Right cardiac atrium (tissue), 5 donors: ENCODE measurements at regions not wholly inside any gene's neighbourhood (a gene's known extent, or its start where the extent isn't known, plus 50 kb on each side); places are given as distances from the start of the nearest gene placed in this dataset.
A peak's percentile ranks its signal among the peaks of the same experiment; 100 is the strongest.

Experiments
- ATAC-seq, 2 donors: fragments of 200-7000 bp; cut with Tn5 transposase; one replicate each; pipeline versions ENCODE4 v1.8.0 to v1.9.1; 2020; ENCODE audit warnings: moderate library complexity in 2 of 2, mild to moderate bottlenecking in 1 of 2
- DNase-seq, 3 donors: peaks; one replicate each; pipeline ENCODE4 v3.0.0-alpha.2; 2020
- H3K27ac ChIP-seq: one replicate; pipeline ENCODE4 v1.5.1; 2013; ENCODE audit warnings: mild to moderate bottlenecking, low read length, control low read depth, moderate library complexity
- H3K27me3 ChIP-seq: one replicate; pipeline ENCODE4 v1.6.1; 2013; ENCODE audit not compliant: control insufficient read depth, insufficient read depth
- H3K4me1 ChIP-seq: one replicate; pipeline ENCODE4 v1.6.1; 2013; ENCODE audit warnings: low read length; ENCODE audit not compliant: control insufficient read depth, insufficient read depth
- H3K4me3 ChIP-seq: one replicate; pipeline ENCODE4 v1.5.1; 2013; ENCODE audit warnings: low read length, control low read depth
- H3K9me3 ChIP-seq: one replicate; pipeline ENCODE4 v1.6.1; 2013; ENCODE audit warnings: low read length; ENCODE audit not compliant: control insufficient read depth
- WGBS: extraction: QIAGEN DNeasy Blood & Tissue Kit; methylation state at CpG from one replicate; pipeline ENCODE4 v1.1.7; 2013; 5-methylcytosine and 5-hydroxymethylcytosine counted together
- intact Hi-C, 4 donors: fragments of 100-400 bp; cut with DNase I; formaldehyde crosslinking; loops; one replicate each; pipeline versions ENCODE4 v1.11.0 to v1.14.0; 2022 to 2023
- donor health status: healthy with polysubstance abuse.
- donor health status: DM: no; HTN: yes; CAD: no.
- donor health status: DM: no; HTN: no; CAD: no.
- donor health status: DM: no; HTN: yes; CAD: no; lungs with severe emphysema.
- donor health status: DM: yes; HTN: yes; CAD: no.

DNA sequence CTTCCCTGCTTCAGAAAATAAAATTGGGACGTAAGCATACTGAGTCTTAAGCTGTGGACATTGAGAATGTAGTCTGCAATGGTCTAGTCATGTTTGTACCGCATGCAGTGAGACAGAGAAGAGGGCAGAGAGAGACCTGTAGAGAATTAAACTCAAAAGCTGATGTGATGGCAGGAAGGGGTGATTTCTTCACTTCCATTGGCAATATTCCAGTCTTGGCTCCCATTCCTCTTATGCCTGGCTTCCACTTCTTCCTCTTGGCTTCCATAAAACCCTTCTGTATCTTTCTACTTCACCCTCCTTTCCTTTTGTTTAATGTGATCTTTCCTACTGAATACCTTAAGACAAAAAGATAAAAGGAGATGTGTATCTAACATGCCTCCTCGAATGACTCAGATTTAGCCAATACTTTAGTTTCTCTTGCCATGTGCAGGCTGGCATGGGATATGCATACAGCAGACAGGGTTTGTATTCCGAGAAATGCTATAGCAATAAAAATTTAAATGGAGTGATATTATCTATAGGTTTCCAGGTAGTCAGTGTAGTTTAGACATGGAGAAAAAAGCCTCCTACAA, 423.1 kb upstream of the DYNLRB2 start:
- H3K27ac ChIP-seq: no peak overlapping the region
- DNase-seq (no peak), ATAC-seq (no peak)
- no peaks in the 10 kb centered on the region for H3K4me1 ChIP-seq
- H3K9me3 ChIP-seq: no peaks in the 10 kb centered on the region
- 82% methylated on average over 4 of the region's 4 CpGs for WGBS
- no peak overlapping the region for H3K4me3 ChIP-seq
- intact Hi-C loops: loop anchor here in 1 of 4 donors (10.0 kb wide), 1 partner anchor 217 kb away; no protein-coding TSS in a partner anchor
- H3K27me3 ChIP-seq: no peaks in the 10 kb centered on the region

DNA sequence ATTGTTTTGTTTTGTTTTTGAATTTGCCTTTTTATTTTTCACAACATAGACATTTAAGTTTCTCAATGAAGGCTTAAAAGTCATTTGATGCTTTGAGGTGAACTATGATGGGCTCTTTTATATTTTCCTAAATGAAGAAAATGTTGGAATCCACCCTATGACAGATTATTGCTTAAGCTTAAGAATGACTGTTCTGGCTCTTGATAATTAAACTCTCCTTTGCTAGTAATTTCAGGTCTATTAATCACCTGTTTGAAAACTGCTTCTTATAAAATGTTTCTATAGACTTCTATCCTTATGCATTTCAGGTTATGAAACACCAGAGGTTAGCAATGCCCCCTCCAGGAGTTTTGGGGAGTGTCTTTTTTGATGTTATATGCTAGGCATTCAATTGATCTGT, 424.1 kb upstream of the DYNLRB2 start:
- intact Hi-C loops: loop anchor here in 1 of 4 donors (10.0 kb wide), 1 partner anchor 218 kb away; no protein-coding TSS in a partner anchor
- no peak for DNase-seq
- ATAC-seq: no peak
- Histone ChIP-seq H3K4me3 (no peak overlapping the region), H3K27me3 (no peaks in the 10 kb centered on the region), H3K9me3 (no peaks in the 10 kb centered on the region), H3K4me1 (no peaks in the 10 kb centered on the region), H3K27ac (no peak overlapping the region)

DNA sequence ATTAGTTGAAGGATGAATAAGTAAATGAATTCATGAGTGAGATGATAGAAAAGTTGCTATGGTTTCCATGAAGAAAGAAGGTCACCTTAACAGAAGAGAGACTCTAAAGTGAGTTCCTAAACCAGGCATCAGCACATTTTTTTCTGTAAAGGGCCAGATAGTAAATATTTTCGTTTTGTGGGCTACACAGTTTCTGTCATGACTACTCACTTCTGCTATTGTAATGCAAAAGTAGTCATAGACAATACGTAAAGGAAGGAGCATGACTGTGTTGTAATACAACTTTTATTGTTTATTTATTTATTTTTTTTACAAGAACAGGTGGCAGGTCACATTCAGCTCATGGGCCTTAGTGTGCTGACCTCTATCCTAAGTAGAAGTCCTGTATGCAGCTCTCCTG, 426.1 kb upstream of the DYNLRB2 start:
- no peaks in the 10 kb centered on the region for H3K9me3 ChIP-seq
- no peaks in the 10 kb centered on the region for H3K27me3 ChIP-seq
- no peak overlapping the region for H3K27ac ChIP-seq
- H3K4me3 ChIP-seq: no peak overlapping the region
- intact Hi-C loops: loop anchor here in 1 of 4 donors (10.0 kb wide), 1 partner anchor 220 kb away; no protein-coding TSS in a partner anchor
- WGBS: 59% methylated on average over 2 of the region's 2 CpGs
- no peak for ATAC-seq
- DNase-seq: no peak
- no peaks in the 10 kb centered on the region for H3K4me1 ChIP-seq

DNA sequence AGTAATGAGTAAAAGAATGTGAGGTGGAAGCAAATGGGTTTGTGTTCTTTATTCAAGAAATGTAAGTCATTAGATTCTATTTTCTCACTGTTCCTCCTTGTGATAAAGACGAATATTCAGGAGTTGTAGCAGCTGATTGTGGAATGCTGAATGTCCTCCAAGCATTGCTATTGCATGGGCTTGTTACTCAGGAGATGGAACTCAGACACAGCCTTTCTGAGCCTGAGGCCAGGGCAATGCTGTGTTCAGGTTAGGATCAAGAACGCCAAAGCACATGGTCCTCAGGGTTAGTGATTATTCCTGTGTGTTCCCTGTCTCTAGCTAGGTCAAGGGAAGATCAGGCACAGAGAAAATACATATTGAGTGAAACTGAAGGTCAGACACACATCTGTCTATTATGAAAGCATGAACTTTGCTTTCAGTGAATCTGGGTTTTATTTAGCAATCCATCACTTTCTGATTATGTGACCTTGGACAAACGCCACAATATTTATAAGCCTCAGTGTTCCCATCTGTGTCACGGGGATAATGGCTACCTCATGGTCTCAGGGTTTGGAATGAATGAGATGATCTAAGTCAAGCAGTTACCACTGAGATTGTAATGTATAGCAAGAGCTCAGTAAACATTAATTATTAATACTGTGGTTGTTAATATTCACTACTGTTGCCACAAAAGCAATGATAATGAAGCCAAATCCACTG, 426.8 kb upstream of the DYNLRB2 start:
- DNase-seq (no peak), ATAC-seq (no peak)
- no peaks in the 10 kb centered on the region for H3K9me3 ChIP-seq
- 55% methylated on average over 4 of the region's 4 CpGs for WGBS
- no peak overlapping the region for H3K4me3 ChIP-seq
- intact Hi-C loops: loop anchor here in 1 of 4 donors (10.0 kb wide), 1 partner anchor 221 kb away; no protein-coding TSS in a partner anchor
- no peaks in the 10 kb centered on the region for H3K4me1 ChIP-seq
- no peak overlapping the region for H3K27ac ChIP-seq
- H3K27me3 ChIP-seq: no peaks in the 10 kb centered on the region

DNA sequence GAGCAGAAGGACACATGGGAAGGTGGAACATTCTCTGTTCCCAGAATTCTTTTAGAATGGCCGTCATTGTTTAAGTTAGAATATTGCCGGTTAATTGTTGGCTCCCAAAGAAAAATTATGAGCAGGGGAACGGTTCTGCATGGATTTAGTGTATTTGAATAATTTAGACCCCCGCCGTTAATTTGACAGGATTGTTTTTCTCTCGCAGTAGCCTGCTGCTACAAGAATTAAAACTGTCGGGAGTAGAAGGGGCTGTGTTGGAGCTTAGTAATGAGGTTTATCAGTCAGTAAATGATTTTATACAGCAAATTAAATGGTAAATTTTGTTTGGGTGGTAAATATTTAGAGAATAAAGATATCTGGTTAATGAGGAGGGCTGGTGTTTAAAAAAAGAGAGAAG, 431.2 kb upstream of the DYNLRB2 start:
- 78% methylated on average over 7 of the region's 7 CpGs for WGBS
- no peak for ATAC-seq

DNA sequence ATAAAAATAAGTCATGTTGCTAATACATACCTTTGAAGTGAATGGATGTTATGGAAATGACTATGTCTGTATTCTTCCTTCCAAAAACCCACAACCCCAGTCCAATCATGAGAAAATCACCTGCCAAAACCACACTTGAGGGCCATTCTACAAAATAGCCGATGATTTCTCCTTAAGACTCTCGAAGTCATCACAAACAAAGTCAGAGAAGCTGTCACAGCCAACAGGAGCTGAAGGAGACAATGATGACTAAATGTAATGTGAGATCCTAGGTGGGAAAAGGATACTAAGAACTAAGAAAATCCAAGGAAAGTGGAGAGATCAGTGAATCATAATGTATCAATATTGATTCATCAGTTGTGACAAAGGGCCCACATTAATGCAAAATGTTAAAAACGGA, 432.9 kb upstream of the DYNLRB2 start:
- intact Hi-C loops: no loop called here
- H3K9me3 ChIP-seq: no peaks in the 10 kb centered on the region
- no peak overlapping the region for H3K4me3 ChIP-seq
- no peak for DNase-seq
- ATAC-seq: no peak
- no peak overlapping the region for H3K27ac ChIP-seq
- WGBS: 90% methylated on average over 3 of the region's 3 CpGs
- no peaks in the 10 kb centered on the region for H3K27me3 ChIP-seq
- H3K4me1 ChIP-seq: no peaks in the 10 kb centered on the region

More for the DNA sequence above, 431.2 kb upstream of the DYNLRB2 start:
- H3K4me3 ChIP-seq: no peak overlapping the region
- H3K27ac ChIP-seq: no peak overlapping the region
- H3K9me3 ChIP-seq: no peaks in the 10 kb centered on the region
- H3K4me1 ChIP-seq: no peaks in the 10 kb centered on the region
- H3K27me3 ChIP-seq: no peaks in the 10 kb centered on the region
- intact Hi-C loops: no loop called here
- no peak for DNase-seq

DNA sequence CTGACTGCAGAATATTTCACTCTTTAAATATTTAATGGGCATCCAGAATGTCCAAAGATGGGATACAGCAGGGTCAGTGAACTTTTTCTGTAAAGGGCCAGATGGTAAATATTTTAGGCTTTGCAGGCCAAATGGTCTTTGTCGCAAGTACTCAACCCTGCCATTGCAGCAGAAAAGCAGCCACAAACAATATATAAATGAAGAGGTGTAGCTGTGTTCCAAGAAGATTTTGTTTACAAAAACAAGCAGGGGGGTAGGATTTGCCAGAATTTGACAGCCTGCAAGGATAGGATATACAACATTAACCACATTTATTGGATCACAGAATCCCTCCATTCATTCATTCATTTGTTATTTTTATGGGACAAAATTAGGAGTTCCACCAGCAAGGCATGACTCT, 435.0 kb upstream of the DYNLRB2 start:
- no peak for DNase-seq
- Histone ChIP-seq H3K27ac (no peak overlapping the region), H3K4me3 (no peak overlapping the region), H3K9me3 (no peaks in the 10 kb centered on the region), H3K4me1 (no peaks in the 10 kb centered on the region), H3K27me3 (no peaks in the 10 kb centered on the region)
- intact Hi-C loops: no loop called here
- no peak for ATAC-seq
- WGBS: 97% methylated on average over 1 of the region's 1 CpG

DNA sequence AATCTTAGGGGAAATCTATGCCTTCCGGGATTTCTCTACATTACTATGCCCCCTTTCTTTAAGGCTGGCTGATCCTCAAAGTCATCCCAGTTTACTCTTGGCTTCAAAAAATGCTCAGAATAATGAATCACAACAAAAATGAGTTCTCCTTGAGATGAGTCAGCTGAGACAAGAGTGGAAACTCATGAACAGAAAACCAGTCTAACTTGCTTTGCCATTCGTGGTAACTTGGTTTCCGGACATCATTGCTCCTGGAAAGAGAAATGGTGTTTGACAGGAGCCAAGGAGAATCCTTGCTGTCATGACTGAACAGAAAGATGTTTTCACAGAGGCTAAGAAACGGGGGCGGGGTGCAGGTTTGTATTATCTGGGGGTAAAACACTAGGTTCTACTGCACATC, 435.6 kb upstream of the DYNLRB2 start:
- 88% methylated on average over 5 of the region's 5 CpGs for WGBS
- no peak overlapping the region for H3K27ac ChIP-seq
- ATAC-seq: no peak
- H3K27me3 ChIP-seq: no peaks in the 10 kb centered on the region
- no peak for DNase-seq
- H3K4me3 ChIP-seq: no peak overlapping the region
- no peaks in the 10 kb centered on the region for H3K9me3 ChIP-seq
- intact Hi-C loops: no loop called here
- H3K4me1 ChIP-seq: no peaks in the 10 kb centered on the region

DNA sequence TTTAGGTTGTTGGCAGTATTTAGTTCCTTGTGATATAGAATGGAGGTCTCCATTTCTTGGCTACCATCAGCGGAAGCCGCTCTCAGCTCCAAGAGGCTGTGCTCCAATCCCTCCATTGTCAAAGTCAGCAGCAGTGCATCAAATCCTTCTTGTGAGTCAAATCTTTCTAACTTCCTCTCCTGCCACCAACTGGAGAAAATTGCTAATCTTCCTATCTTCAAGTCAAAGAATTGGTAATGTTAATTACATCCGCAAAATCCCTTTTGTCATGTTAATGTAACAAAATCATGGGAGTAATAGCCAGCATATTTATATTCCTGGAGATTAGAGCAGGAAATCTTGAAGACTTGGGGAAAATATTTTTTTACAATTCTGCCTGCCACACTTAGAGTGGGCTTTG, 436.4 kb upstream of the DYNLRB2 start:
- Histone ChIP-seq H3K27ac (no peak overlapping the region), H3K9me3 (no peaks in the 10 kb centered on the region), H3K4me1 (no peaks in the 10 kb centered on the region), H3K4me3 (no peak overlapping the region), H3K27me3 (no peaks in the 10 kb centered on the region)
- intact Hi-C loops: no loop called here
- WGBS: 81% methylated on average over 3 of the region's 3 CpGs
- ATAC-seq: no peak
- no peak for DNase-seq

DNA sequence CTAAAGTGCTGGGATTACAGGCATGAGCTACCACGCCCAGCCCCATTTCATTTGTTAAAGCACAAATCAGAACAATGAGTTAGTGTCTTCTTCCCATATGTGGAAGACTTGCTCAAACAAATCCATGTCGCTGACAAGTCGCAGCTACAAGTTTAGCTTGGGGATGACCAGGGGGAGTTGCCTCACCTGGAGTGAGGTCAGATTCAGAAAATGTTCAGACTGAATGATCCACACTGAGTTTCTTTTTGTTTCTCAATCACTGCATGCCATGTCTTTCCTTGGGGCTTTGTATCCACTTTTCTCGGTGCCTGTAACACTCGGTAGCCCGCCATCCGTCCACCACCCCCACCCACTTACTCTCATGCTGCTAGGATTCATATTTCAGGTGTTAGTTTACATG, 437.3 kb upstream of the DYNLRB2 start:
- intact Hi-C loops: no loop called here
- Histone ChIP-seq H3K9me3 (no peaks in the 10 kb centered on the region), H3K4me3 (no peak overlapping the region), H3K27me3 (no peaks in the 10 kb centered on the region), H3K27ac (no peak overlapping the region), H3K4me1 (no peaks in the 10 kb centered on the region)
- DNase-seq: no peak
- ATAC-seq: no peak
- 92% methylated on average over 7 of the region's 7 CpGs for WGBS

DNA sequence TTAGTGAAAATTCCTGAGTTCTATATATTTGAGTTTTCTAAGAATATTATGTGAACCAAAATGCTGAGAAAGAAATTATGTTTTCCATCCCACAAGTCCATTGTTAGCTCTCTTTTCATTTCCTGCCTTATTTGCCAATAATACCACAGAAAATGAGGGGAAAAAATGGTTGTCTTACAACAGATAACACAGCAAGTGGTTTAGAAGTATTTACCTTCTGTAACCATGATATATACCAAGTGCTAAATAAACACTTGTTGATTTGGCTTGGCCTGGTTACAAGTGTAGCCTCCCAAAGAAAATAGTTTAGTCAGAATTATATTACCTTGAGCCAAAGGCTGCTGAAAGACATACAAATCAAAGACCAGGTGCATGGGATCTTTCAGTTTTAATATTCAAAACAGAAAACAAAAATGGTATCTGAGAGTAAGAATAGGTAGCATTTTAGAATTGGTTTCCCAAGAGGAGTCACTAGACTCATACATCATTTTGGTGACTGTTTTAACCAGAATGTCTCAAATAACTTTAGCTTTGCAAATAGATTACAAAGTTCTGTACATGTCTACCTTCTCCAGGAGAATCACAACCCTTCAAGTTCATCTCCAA, 439.8 kb upstream of the DYNLRB2 start:
- Histone ChIP-seq H3K4me3 (no peak overlapping the region), H3K9me3 (no peaks in the 10 kb centered on the region), H3K4me1 (no peaks in the 10 kb centered on the region), H3K27me3 (no peaks in the 10 kb centered on the region), H3K27ac (no peak overlapping the region)
- intact Hi-C loops: no loop called here
- ATAC-seq (peak in 1 of 2 donors; percentile 29), DNase-seq (no peak)
